HEK293 (cell line): ENCODE measurements at regions not wholly inside any gene's neighbourhood (a gene's known extent, or its start where the extent isn't known, plus 50 kb on each side); places are given as distances from the start of the nearest gene placed in this dataset.

Source experiments
- CTCF ChIA-PET: fragments of 350-600 bp; formaldehyde crosslinking; extraction: SDS; loops from one replicate; lab custom pipeline; 2021; ENCODE audit warnings: antibody characterized with exemption; lab: Yijun Ruan, JAX
- POLR2A ChIA-PET: fragments of 300-600 bp; formaldehyde crosslinking; extraction: SDS; loops from one replicate; lab custom pipeline; 2020; ENCODE audit warnings: antibody characterized with exemption, inconsistent platforms; lab: Yijun Ruan, JAX
- H3K27ac ChIP-seq: fragments of 200-500 bp; sonication (Bioruptor generic); 2 replicates; pipeline ENCODE4 v1.5.1; 2014; ENCODE audit warnings: low read depth, low read length, control low read depth, inconsistent platforms; ENCODE audit errors: extremely low read depth
- H3K36me3 ChIP-seq, 2 experiments: fragments of 200-500 bp in 1 of 2; sonication (Bioruptor generic) in 1 of 2; 1 replicate in 1 of 2; 2 replicates in 1 of 2; pipeline ENCODE4 v1.5.1; 2014 to 2017; ENCODE audit warnings: inconsistent platforms in 2 of 2, low read length in 2 of 2; ENCODE audit not compliant: control insufficient read depth in 2 of 2, insufficient read depth in 1 of 2
- H3K4me1 ChIP-seq: fragments of 200-500 bp; sonication (Bioruptor generic); 2 replicates; pipeline ENCODE4 v1.5.1; 2014; ENCODE audit warnings: mild to moderate bottlenecking, low read length, inconsistent platforms; ENCODE audit not compliant: control insufficient read depth, insufficient read depth
- H3K4me3 ChIP-seq: 2 replicates; pipeline ENCODE4 v1.5.1; 2011; ENCODE audit warnings: low read depth, mild to moderate bottlenecking, control low read depth, low read length, moderate library complexity
- H3K9me3 ChIP-seq: fragments of 200-500 bp; sonication (Bioruptor generic); 2 replicates; pipeline ENCODE4 v1.5.1; 2014; ENCODE audit warnings: low read depth, low read length, inconsistent platforms; ENCODE audit not compliant: control insufficient read depth, insufficient read depth
- BCL11B ChIP-seq: fragments of 450-650 bp; formaldehyde crosslinking; IDR thresholded peaks from 2 replicates; pipeline ENCODE4 v1.5.1; 2016; ENCODE audit warnings: low read depth, missing biosample characterization, missing genetic modification characterization
- IKZF3 ChIP-seq: fragments of 450-650 bp; IDR thresholded peaks from 2 replicates; pipeline ENCODE4 v1.5.0; 2018; ENCODE audit warnings: missing biosample characterization, mild to moderate bottlenecking, missing genetic modification characterization, moderate library complexity
- KLF10 ChIP-seq: fragments of 450-650 bp; IDR thresholded peaks from 2 replicates; pipeline ENCODE4 v1.5.1; 2018; ENCODE audit warnings: missing biosample characterization, mild to moderate bottlenecking, missing genetic modification characterization
- ZBTB1 ChIP-seq: fragments of 450-650 bp; formaldehyde crosslinking; IDR thresholded peaks from 2 replicates; pipeline ENCODE4 v1.5.1; 2016; ENCODE audit warnings: missing biosample characterization, missing genetic modification characterization
- ZBTB21 ChIP-seq: fragments of 450-650 bp; formaldehyde crosslinking; IDR thresholded peaks from 2 replicates; pipeline ENCODE4 v1.5.1; 2017; ENCODE audit warnings: missing biosample characterization, missing genetic modification characterization
- ZNF155 ChIP-seq: fragments of 450-650 bp; formaldehyde crosslinking; IDR thresholded peaks from 2 replicates; pipeline ENCODE4 v1.5.1; 2016; ENCODE audit warnings: missing biosample characterization, missing genetic modification characterization
- ZNF184 ChIP-seq: fragments of 450-650 bp; IDR thresholded peaks from 2 replicates; pipeline ENCODE4 v1.5.1; 2018; ENCODE audit warnings: missing biosample characterization, mild to moderate bottlenecking, missing genetic modification characterization
- ZNF248 ChIP-seq: fragments of 450-650 bp; formaldehyde crosslinking; IDR thresholded peaks from 2 replicates; pipeline ENCODE4 v1.5.1; 2017; ENCODE audit warnings: missing biosample characterization, missing genetic modification characterization
- ZNF354C ChIP-seq: fragments of 450-650 bp; formaldehyde crosslinking; IDR thresholded peaks from 2 replicates; pipeline ENCODE4 v1.5.1; 2016; ENCODE audit warnings: missing biosample characterization, missing genetic modification characterization, low read depth, borderline replicate concordance
- ZNF404 ChIP-seq: fragments of 450-650 bp; formaldehyde crosslinking; IDR thresholded peaks from 2 replicates; pipeline ENCODE4 v1.5.1; 2017; ENCODE audit warnings: missing biosample characterization, missing genetic modification characterization
- ZNF433 ChIP-seq: fragments of 450-650 bp; formaldehyde crosslinking; IDR thresholded peaks from 2 replicates; pipeline ENCODE4 v1.5.1; 2016; ENCODE audit warnings: missing biosample characterization, missing genetic modification characterization, low read depth
- ZNF585B ChIP-seq: fragments of 450-650 bp; formaldehyde crosslinking; IDR thresholded peaks from 2 replicates; pipeline ENCODE4 v1.5.1; 2016; ENCODE audit warnings: missing biosample characterization, missing genetic modification characterization
- ZNF610 ChIP-seq: fragments of 450-650 bp; formaldehyde crosslinking; IDR thresholded peaks from 2 replicates; pipeline ENCODE4 v1.5.1; 2016; ENCODE audit warnings: missing biosample characterization, missing genetic modification characterization, borderline replicate concordance
- ZNF626 ChIP-seq: fragments of 450-650 bp; sonication (Bioruptor Pico); formaldehyde crosslinking; IDR thresholded peaks from 2 replicates; pipeline ENCODE4 v1.5.1; 2018; ENCODE audit warnings: missing biosample characterization, missing genetic modification characterization, inconsistent platforms
- ZNF629 ChIP-seq: fragments of 450-650 bp; formaldehyde crosslinking; IDR thresholded peaks from 2 replicates; pipeline ENCODE4 v1.5.1; 2017; ENCODE audit warnings: missing biosample characterization, missing genetic modification characterization
- ZNF701 ChIP-seq: fragments of 450-650 bp; formaldehyde crosslinking; IDR thresholded peaks from 2 replicates; pipeline ENCODE4 v1.5.1; 2016; ENCODE audit warnings: missing biosample characterization, missing genetic modification characterization
- TF ChIP-seq, protein P1 (sequence below): fragments of 450-650 bp; formaldehyde crosslinking; IDR thresholded peaks from 2 replicates; pipeline ENCODE4 v1.5.1; 2016; ENCODE audit warnings: missing biosample characterization, missing genetic modification characterization
- TF ChIP-seq, protein P2 (sequence below): fragments of 450-650 bp; formaldehyde crosslinking; IDR thresholded peaks from 2 replicates; pipeline ENCODE4 v1.5.0; 2017; ENCODE audit warnings: missing biosample characterization, missing genetic modification characterization, borderline replicate concordance
- TF ChIP-seq, protein P3 (sequence below): fragments of 450-650 bp; formaldehyde crosslinking; conservative IDR thresholded peaks from 2 replicates; pipeline ENCODE4 v1.5.1; 2016; ENCODE audit warnings: low read depth, missing biosample characterization, missing genetic modification characterization

DNA sequence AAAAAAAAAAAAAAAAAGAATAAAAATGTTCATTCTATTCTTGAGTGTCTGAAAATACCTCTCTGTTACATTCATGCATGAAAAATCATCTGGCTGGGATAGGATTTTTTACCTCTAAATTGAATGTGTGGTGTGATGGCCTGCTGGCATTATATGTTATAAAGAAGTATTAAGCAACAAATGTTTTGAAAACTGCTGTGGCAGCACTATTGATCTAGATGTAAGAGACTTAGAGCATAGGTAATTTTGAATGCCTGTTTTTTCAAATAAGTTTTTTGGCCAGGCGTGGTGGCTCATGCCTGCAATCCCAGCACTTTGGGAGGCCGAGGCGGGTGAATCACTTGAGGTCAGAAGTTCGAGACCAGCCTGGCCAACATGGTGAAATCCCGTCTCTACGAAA lies 147.0 kb upstream of the LINC00305 start:
- POLR2A ChIA-PET = no interaction called here
- CTCF ChIA-PET = no interaction called here

DNA sequence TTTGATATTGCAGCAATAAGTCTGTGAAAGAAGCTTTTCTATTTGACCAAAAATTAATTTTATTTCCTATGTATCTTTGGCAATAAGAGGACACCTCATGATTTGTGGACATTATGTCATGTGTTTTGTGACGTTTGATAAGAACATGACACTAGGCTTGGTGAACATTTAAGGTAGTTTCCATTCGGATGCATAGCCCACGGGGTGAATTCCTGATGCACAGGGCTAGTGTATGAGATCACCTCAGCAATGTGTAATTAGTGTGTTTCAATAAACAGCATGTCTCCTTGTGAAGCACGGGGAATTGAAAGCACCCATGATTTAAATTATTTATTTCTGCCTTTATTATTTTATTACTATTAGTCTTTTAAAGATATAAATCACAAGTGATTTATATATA lies 146.1 kb upstream of the LINC00305 start:
- TF ChIP-seq ZNF610 (tag by site-specific recombination) = no peak
- TF ChIP-seq, all 188 proteins: peak for 0
- H3K4me1 ChIP-seq = no peaks in the 10 kb centered on the region
- H3K27ac ChIP-seq = no peak overlapping the region
- H3K36me3 ChIP-seq = no peaks in the 10 kb centered on the region
- no peak overlapping the region for H3K4me3 ChIP-seq
- ChIA-PET POLR2A (no interaction called here), CTCF (interaction anchor here (0.6 kb wide), 1 partner anchor 301 kb away, joined by 4 read pairs; no protein-coding TSS in a partner anchor)
- no peaks in the 10 kb centered on the region for H3K9me3 ChIP-seq

More for the DNA sequence above, 147.0 kb upstream of the LINC00305 start:
- no peaks in the 10 kb centered on the region for H3K9me3 ChIP-seq
- TF ChIP-seq ZNF433 = no peak
- TF ChIP-seq, protein P1, sequence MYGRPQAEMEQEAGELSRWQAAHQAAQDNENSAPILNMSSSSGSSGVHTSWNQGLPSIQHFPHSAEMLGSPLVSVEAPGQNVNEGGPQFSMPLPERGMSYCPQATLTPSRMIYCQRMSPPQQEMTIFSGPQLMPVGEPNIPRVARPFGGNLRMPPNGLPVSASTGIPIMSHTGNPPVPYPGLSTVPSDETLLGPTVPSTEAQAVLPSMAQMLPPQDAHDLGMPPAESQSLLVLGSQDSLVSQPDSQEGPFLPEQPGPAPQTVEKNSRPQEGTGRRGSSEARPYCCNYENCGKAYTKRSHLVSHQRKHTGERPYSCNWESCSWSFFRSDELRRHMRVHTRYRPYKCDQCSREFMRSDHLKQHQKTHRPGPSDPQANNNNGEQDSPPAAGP = no peak
- TF ChIP-seq, protein P2, sequence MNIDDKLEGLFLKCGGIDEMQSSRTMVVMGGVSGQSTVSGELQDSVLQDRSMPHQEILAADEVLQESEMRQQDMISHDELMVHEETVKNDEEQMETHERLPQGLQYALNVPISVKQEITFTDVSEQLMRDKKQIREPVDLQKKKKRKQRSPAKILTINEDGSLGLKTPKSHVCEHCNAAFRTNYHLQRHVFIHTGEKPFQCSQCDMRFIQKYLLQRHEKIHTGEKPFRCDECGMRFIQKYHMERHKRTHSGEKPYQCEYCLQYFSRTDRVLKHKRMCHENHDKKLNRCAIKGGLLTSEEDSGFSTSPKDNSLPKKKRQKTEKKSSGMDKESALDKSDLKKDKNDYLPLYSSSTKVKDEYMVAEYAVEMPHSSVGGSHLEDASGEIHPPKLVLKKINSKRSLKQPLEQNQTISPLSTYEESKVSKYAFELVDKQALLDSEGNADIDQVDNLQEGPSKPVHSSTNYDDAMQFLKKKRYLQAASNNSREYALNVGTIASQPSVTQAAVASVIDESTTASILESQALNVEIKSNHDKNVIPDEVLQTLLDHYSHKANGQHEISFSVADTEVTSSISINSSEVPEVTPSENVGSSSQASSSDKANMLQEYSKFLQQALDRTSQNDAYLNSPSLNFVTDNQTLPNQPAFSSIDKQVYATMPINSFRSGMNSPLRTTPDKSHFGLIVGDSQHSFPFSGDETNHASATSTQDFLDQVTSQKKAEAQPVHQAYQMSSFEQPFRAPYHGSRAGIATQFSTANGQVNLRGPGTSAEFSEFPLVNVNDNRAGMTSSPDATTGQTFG = no peak
- TF ChIP-seq KLF10 (tag by site-specific recombination) = no peak
- no peak for TF ChIP-seq ZNF184
- no peak for TF ChIP-seq IKZF3 (tag by site-specific recombination)
- TF ChIP-seq ZNF155 = no peak
- TF ChIP-seq ZNF585B (tag by site-specific recombination) = no peak
- no peak for TF ChIP-seq ZNF629 (tag by site-specific recombination)
- TF ChIP-seq ZBTB1 = no peak
- TF ChIP-seq ZNF248 (tag by site-specific recombination) = no peak
- TF ChIP-seq, protein P3, sequence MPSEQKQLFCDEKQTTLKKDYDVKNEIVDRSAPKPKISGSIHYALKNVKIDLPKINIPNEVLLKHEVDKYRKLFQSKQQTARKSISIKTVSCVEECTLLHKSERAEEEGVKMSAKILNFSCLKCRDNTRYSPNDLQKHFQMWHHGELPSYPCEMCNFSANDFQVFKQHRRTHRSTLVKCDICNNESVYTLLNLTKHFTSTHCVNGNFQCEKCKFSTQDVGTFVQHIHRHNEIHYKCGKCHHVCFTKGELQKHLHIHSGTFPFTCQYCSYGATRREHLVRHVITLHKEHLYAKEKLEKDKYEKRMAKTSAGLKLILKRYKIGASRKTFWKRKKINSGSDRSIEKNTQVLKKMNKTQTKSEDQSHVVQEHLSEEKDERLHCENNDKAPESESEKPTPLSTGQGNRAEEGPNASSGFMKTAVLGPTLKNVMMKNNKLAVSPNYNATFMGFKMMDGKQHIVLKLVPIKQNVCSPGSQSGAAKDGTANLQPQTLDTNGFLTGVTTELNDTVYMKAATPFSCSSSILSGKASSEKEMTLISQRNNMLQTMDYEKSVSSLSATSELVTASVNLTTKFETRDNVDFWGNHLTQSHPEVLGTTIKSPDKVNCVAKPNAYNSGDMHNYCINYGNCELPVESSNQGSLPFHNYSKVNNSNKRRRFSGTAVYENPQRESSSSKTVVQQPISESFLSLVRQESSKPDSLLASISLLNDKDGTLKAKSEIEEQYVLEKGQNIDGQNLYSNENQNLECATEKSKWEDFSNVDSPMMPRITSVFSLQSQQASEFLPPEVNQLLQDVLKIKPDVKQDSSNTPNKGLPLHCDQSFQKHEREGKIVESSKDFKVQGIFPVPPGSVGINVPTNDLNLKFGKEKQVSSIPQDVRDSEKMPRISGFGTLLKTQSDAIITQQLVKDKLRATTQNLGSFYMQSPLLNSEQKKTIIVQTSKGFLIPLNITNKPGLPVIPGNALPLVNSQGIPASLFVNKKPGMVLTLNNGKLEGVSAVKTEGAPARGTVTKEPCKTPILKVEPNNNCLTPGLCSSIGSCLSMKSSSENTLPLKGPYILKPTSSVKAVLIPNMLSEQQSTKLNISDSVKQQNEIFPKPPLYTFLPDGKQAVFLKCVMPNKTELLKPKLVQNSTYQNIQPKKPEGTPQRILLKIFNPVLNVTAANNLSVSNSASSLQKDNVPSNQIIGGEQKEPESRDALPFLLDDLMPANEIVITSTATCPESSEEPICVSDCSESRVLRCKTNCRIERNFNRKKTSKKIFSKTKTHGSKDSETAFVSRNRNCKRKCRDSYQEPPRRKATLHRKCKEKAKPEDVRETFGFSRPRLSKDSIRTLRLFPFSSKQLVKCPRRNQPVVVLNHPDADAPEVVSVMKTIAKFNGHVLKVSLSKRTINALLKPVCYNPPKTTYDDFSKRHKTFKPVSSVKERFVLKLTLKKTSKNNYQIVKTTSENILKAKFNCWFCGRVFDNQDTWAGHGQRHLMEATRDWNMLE (tag by site-specific recombination) = no peak
- TF ChIP-seq ZBTB21 (tag by site-specific recombination) = no peak
- TF ChIP-seq, all 188 proteins: peak for 0
- Histone ChIP-seq H3K4me3 (no peak overlapping the region), H3K4me1 (no peaks in the 10 kb centered on the region), H3K27ac (no peak overlapping the region), H3K36me3 (no peaks in the 10 kb centered on the region)

DNA sequence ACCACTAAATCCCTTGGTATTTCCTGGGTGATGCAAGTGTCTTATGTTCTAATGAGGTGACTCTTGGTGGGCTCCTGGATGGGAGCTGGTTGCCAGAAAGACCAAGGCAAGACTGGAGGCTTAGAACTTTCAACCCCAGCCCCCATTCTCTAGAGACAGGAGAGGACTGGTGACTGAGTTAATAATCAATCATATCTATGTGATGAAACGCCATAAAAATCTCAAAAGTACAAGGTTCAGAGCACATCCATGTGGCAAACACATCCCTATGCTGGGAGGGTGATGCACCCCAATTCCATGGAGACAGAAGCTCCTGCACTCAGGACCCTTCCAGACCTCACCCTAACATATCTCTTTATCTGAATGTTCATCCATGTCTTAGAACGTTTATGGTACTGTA lies 139.5 kb upstream of the LINC00305 start:
- TF ChIP-seq ZNF404 (tag by site-specific recombination) (no peak), ZNF354C (tag by site-specific recombination) (no peak), ZNF626 (no peak), ZNF701 (tag by site-specific recombination) (no peak), BCL11B (tag by site-specific recombination) (no peak)
- Histone ChIP-seq H3K9me3 (no peaks in the 10 kb centered on the region), H3K4me1 (no peaks in the 10 kb centered on the region), H3K27ac (no peak overlapping the region), H3K4me3 (no peak overlapping the region), H3K36me3 (no peaks in the 10 kb centered on the region)
- ChIA-PET CTCF (no interaction called here), POLR2A (no interaction called here)
